Cardiac fibroblast (primary cell): ENCODE measurements at regions not wholly inside any gene's neighbourhood (a gene's known extent, or its start where the extent isn't known, plus 50 kb on each side); places are given as distances from the start of the nearest gene placed in this dataset.

ENCODE experiments used
- DNase-seq, 2 donors: peaks; one replicate each; pipeline versions ENCODE4 v3.0.0 to v3.0.0-alpha.2; 2010; ENCODE audit warnings: low read depth in 2 of 2
- H3K4me3 ChIP-seq, 2 donors: replicated peaks in 1 of 2; 1 replicate in 1 of 2; 2 replicates in 1 of 2; pipeline ENCODE4 v1.5.1; 2011; ENCODE audit warnings: low read depth in 2 of 2, low read length in 2 of 2, mild to moderate bottlenecking in 2 of 2, moderate library complexity in 1 of 2
- CTCF ChIP-seq: IDR thresholded peaks from one replicate; pipeline ENCODE4 v1.5.1; 2011; ENCODE audit warnings: low read depth, mild to moderate bottlenecking, low read length, inconsistent platforms

- no peak for DNase-seq
- TF ChIP-seq CTCF = no peak
- no peak overlapping the region for H3K4me3 ChIP-seq
These were observed 511.4 kb downstream of the AJAP1 start for GRCh38 chr1:5165762-5166161.

- no peak for TF ChIP-seq CTCF
- no peak overlapping the region for H3K4me3 ChIP-seq
- DNase-seq = no peak
These were observed 509.7 kb downstream of the AJAP1 start for GRCh38 chr1:5164158-5164557.

GRCh38 chr1:5161372-5161771 lies 507.0 kb downstream of the AJAP1 start:
- no peak overlapping the region for H3K4me3 ChIP-seq
- DNase-seq = no peak
- TF ChIP-seq CTCF = no peak

GRCh38 chr1:5157175-5157574 lies 502.8 kb downstream of the AJAP1 start:
- no peak for DNase-seq
- TF ChIP-seq CTCF = no peak
- no peak overlapping the region for H3K4me3 ChIP-seq

- no peak overlapping the region for H3K4me3 ChIP-seq
- TF ChIP-seq CTCF = no peak
- DNase-seq = no peak
These were observed 502.2 kb downstream of the AJAP1 start for GRCh38 chr1:5156416-5157120.

- H3K4me3 ChIP-seq = no peak overlapping the region
- no peak for DNase-seq
- TF ChIP-seq CTCF = no peak
These were observed 497.1 kb downstream of the AJAP1 start for GRCh38 chr1:5151511-5151910.

- no peak for DNase-seq
- TF ChIP-seq CTCF = no peak
- H3K4me3 ChIP-seq = no peak overlapping the region
These were observed 495.8 kb downstream of the AJAP1 start for GRCh38 chr1:5150191-5150590.
